Suppressor macrophage treated with lipopolysaccharide for 1 hour (primary cell): ENCODE measurements at regions not wholly inside any gene's neighbourhood (a gene's known extent, or its start where the extent isn't known, plus 50 kb on each side); places are given as distances from the start of the nearest gene placed in this dataset.
"Not testable (repeated sequence)": the region's sequence is repeated elsewhere in the genome, so short reads cannot be mapped to it uniquely, and the experiment has no call there.

Source experiments
- DNase-seq, 3 donors: peaks; one replicate each; pipeline ENCODE4 v3.0.0-alpha.2; 2020 to 2022

DNA sequence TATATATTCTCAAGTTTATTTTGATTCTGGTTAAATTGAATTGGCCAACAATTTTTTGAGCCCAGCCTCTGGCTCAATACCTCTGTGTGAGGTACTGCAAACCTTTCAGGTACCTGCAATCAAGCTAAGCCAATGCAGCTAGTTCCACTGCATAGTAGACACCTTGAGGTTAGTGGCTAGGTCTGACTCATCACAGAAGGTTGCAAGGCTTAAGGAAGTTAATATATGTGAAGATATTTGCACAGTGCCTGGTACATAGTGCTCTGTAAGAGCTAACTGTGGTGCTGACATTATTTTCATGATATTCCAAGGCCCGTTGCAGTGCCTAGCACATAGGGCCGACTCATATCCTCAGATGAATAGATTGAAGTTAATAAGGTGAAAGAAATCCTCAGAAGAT is 330.5 kb upstream of the KAZN start:
- DNase-seq, result no peak

DNA sequence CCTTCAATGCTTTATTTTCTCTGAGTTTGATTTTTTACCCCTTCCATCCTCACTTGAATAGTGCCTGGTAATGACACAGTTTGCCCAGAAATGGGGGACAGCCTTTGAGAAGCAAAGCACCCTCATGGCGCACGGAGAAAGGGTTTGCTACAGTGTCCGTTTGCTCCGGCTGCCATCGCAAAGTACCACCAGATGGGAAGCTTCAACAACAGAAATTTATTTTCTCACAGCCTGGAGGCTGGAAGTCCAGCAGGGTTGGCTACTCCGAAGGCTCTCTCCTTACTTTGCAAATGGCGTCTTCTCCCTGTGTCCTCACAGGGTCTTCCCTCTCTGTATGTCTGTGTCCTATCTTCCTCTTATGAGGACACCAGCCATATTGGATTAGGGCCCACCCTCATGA is 327.7 kb upstream of the KAZN start:
- no peak for DNase-seq

DNA sequence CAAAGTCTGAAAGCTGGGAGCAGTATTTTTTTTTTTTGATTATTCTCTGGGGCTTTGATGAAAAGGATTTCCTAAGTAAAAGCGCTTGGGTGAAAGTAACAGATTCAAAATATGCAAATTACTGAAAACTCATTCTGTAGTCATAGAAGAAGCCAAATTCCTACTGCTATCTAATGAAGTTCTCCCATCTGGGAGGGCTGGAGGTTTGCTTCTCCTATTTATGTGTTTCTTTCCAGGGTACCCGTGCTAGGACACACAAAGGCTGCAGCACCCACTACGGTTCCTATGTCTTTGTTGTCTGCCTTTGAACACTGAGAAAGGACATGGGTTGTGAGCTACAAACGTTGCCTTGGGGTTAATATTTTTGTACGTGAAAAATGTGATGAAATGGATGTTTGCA is 324.7 kb upstream of the KAZN start:
- no peak for DNase-seq

DNA sequence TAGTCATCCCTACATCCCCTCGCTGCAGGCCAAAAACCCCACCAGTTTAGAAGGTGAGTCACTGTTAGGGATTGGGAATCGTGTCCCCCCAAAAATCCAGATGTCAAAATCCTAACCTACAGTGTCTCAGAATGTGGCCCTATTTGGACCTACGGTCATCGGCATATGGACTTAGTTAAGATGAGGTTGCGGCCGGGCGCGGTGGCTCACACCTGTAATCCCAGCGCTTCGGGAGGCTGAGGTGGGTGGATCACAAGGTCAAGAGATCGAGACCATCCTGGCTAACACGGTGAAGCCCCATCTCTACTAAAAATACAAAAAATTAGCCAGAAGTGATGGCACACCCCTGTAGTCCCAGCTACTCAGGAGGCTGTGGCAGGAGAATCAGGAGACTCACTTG is 318.6 kb upstream of the KAZN start:
- not testable (repeated sequence) for DNase-seq

DNA sequence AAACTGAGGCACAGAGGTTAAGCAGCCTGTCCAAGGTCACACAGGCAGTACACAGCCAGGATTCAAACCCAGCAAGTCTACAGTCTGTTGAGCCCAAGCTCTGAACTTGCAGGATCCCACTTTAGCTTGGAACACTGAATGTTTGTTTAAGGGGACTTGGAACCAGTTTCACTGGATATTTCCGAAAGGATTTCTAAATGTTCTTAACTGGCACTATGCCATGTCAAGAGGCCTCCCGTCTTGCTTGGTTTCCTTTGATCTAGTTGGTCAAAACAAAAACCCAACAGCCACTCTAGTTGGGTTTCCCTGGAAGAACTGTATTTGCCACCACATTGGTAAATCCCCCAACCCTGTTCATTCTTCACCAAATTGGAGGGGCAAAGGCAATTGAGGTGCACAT is 317.6 kb upstream of the KAZN start:
- DNase-seq, result no peak

DNA sequence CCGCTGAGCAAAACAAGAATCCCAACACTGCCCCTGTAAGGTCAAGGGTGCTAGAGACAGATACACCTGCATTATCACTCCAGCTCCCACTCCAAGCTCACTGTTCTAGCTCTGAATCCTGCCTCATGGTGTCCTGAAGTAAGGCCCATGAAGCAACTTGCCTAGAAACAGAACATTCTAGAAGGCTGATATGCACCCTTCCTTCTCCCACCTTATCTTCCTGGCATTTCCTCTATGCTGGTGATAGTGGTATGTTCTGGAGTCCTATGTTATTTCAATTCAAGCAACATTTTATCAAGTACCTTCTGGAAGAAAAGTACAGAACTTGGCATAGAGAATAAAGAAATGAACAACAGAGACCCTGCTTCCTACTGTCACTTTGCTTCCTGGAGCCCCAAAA is 317.1 kb upstream of the KAZN start:
- no peak for DNase-seq

DNA sequence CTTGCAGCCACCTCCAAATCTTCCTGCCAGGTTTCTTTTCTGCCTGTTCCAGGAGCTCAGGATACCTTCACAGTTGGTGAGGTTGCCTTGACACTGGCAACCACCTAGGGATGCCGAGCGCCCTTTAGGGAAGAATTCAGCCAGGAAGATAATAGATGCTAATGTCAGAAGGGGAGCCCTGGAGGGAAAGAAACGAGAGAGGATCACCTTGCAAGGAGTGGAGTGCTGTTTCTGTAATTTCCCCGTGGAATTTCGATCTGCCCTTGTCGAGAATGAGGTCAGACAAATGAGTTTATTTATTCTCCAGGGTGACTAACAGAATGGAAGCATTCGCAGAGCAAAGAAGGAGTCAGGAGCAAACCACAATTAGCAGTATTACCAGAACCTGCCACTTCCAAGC is 315.8 kb upstream of the KAZN start:
- DNase-seq, result no peak

DNA sequence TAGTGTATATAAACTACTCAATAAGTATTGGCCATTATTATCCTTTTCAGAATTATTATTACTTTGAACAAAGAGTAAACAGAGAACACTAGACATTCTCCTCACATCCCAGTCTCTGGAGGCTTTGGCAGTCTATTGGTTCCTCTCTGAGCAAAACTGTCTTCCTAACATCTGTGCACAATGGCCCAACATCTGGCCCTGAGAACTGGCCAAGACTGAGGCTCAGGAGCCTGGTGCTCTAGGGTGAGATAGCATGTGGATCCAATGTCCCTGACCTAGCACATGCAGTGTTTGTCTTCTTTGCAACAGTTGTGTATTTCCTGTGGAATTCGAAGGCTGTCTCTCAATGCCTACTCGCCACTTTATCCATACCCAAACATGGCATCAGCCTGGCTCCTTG is 313.2 kb upstream of the KAZN start:
- no peak for DNase-seq

DNA sequence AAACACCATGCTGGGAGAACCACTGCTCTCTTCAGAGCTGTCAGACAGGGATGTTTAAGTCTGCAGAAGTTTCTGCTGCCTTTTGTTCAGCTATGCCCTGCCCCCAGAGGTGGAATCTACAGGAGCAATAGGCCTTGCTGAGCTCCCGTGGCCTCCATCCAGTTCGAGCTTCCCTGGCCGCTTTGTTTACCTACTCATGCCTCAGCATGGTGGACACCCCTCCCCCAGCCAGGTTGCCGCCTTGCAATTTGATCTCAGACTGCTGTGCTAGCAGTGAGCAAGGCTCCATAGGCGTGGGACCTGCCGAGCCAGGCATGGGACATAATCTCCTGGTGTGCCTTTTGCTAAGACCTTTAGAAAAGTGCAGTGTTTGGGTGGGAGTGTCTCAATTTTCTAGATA is 307.3 kb upstream of the KAZN start:
- not testable (repeated sequence) for DNase-seq

DNA sequence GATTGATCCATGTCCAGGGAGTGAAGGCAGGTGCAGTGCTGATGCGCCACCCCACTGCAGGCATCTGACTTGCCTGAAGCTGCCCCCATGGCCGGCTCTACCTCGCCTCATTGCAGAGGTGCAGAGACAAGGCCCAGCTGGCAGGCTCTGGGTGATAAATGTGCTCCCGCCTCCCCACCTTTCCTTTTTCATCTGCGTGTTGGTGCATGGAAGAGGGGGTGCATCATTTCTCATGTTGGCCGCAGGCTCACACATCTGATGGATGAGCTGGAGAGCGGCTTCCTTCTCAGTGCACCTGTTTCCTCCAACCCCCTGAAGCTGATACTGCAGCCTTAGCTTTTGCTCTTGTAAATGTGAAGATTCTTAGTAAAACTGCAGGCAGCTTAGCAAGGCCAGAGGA is 306.0 kb upstream of the KAZN start:
- DNase-seq, result no peak

DNA sequence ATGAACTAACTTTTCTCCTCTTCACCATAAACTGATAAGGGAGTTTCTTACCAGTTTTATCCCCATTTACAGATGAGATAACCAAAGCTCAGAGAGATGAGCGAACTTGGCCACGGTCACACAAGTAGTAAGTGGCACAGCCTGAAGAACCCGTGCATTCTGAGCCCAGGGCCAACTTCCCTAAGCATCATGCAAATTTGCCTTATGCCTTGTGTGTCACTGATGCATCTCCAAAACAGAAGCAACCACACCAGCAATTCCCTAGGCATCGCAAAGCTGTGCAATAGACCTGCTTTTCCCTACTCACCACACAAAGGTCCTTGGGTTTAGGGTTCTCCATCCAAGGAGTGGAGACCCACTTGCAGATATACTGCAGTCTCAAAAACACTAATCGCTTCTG is 304.5 kb upstream of the KAZN start:
- DNase-seq, result no peak

DNA sequence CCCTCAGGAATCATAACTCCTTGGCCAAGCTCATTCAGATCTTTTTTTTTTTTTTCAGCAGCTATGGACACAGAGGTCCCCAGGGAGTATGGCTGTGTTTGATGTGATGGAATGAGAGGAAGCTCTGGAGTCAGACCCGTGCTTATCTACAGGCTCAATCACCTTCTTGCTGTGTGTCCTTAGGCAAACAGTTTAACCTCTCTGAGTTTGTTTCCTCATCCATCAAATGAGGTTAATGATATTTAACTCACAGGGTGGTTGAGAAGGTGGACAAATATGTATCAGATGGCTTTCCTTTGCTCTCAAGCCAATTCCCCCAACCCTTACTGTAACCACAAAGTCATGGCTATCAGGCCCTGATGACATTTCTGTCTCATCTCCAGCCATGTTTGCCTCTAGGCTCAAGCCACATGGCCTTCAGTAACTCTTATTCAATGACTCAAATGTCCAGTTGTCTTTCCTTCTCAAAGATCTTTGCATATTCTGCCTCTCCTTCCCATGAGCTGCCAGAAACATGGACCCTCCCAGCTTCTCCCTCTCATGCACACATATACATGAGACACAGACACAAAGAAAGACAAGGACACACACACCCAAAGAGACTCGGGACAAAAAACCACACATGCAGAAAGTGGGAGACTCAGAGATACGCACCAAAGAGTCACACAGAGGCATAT is 303.5 kb upstream of the KAZN start:
- no peak for DNase-seq

DNA sequence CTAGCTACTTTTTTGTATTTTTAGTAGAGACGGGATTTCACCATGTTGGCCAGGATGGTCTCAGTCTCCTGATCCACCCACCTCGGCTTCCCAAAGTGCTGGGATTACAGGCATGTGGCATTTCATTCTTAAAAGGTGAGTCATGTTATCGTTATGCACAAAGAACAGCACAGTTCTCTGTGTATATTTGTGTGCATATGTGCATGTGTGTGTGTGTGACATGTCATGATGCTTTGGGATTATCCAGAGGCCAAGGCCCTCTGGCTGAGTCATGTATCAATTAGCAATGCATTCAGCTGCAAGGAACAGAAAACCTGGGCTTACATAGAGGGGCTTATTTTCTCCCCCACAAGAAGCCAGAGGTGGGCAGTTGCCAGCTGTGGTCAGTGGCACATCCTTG is 301.7 kb upstream of the KAZN start:
- no peak for DNase-seq

DNA sequence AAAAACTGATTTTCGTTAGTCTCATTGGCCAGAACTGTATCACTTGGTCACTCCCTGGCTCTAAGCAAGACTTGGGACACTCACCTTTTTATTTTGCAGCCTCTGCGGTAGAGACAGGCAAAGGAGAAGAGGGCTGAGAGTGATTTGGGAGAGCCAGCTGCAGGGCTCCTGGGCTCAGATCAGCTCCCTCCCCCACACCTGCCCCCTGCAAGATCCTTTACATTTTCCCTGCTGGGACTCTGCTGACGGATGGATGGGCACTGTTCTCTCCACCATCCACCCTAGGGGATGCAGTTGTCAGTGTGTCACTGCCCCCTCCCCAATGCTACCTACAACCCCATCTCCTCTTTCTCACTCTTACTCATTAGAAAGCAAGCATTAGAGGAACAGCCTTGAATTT is 301.1 kb upstream of the KAZN start:
- no peak for DNase-seq

DNA sequence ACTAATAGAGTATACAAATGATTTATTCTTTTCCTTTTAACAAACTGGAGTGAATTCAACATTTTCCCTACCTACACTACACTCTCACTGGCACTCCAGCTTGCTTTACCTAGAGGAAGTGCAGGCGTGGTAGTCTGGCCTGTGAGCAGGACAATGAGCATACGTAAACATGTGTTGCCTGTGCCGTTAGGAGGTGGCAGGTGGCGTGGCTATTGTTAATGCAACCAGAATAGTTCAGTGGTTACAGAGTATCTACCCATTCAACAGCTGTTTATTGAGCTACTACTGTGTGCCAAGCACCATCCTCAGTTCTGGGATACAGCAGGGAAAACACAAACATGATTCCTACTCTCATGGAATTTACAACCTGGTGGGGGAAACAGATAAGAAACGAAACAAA is 299.7 kb upstream of the KAZN start:
- DNase-seq, result no peak

DNA sequence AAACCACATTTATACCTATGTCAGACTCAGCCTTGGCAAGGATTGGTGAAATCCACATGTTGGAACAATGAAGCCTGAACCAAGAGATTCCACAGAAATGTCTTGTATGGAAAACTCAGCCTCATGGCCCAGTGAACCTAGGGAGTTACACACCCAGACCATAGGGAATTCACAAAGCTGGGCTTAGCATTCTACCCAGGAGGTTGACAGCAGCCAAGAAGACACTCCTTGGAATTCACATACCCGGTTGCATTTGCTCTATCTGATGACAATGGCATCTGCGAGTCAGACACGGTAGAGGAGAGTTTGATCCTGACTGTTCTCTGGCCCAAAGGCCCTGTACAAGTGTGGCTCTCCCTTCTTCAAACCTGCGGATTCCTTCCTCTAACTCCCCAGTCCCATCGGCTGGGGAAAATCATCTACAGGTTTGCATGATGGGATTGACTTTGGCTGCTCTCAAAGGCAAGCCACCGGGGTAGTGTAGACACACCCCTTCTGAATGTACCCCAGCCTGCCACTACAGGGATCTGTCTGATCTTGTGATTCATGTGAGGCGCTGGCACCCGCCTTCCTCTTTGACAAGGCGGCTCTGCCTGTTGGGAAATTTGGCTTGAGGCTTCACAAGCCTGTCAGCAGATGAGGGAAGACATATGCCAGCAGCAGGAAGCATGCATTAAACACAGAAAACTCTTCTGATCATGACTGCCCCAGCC is 297.3 kb upstream of the KAZN start:
- no peak for DNase-seq

DNA sequence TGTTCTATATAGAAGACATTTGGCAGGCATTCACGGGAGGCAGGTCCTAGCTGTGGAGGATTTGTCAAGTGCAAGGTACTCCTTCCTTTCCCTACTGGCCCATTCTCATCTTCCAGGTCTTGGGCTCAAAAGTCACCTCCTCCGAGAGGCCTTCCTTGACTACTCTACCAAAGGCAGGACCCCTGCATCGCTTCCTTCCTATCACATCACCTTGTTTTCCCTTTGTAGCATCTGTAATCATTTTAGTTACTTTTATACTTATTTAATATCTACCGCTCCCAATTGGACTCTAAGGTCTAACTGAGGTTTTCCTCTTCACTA is 296.8 kb upstream of the KAZN start:
- no peak for DNase-seq

DNA sequence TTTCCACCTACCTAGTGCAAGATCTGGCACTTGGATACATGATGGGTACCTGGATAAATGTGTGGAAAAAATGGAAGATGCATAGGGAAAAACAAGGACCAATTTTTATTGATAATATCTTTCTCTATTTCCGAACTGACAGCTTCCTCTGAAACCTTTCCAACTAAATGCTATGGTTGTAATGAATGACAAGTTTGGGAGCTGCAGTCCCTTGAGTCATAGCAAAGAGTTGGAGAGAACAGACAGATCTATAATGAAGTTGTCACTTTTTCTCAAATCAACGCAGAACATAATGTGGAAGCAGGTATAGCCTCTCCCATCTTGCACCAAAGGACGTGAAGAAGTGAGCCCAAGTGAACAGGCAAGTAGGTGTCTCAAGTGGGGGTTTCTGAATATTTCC is 296.5 kb upstream of the KAZN start:
- no peak for DNase-seq

DNA sequence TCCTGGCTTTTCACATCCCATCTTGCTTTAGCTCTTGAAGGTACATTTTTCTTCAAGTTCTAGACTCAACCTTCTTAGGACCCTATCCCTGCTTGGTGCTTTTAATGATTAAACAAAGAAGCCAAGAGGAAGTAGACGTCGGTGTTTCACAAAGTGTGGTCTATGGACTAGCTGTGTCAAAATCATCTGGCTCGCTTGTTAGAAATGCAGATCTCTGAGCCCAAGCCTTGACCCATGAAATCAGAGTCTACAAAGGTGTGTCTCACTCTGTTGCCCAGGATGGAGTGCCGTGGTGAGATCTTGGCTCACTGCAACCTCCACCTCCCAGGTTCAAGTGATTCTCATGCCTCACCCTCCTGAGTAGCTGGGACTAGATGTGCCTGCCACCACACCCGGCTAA is 295.5 kb upstream of the KAZN start:
- no peak for DNase-seq

DNA sequence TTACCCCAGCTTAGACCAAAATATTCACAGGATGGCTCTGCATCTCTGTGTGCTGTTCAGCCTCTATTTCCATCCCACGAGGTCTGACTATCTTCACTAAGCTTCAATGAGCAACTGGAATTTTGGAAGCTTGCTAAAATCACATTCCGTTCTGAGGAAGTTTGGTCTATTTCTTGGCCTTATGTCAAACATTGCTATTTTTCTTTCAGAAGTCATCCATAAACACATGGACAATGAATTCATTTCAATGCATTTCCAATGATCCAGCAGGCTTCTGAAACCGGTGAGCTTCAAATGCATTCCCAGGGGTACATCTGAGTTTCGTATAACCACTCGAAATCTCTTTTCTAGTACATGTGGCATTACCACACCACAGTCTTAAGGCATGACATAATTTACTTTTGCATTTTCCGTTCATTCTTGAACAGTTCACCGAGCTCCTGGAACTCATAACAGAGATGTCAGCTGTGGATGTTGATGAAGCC is 294.1 kb upstream of the KAZN start:
- DNase-seq, result no peak

DNA sequence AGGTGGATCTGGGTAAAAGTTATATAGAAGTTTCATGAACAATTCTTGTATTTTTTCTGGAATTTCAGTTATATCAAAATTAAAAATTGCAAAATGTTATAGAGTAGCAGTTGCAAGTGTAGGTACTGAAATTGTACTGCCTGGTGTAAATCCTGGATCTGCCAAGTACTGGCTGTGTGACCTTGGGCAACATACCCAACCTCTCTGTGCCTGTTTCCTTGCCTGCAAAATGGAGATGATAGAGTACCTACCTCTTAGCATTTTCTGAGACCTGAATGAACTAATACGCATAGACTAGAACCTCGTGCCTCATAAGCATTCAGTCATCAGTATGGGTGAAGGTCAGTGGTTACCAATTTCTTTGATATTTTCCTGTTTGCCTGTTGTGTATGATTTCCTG is 290.0 kb upstream of the KAZN start:
- DNase-seq, result no peak

DNA sequence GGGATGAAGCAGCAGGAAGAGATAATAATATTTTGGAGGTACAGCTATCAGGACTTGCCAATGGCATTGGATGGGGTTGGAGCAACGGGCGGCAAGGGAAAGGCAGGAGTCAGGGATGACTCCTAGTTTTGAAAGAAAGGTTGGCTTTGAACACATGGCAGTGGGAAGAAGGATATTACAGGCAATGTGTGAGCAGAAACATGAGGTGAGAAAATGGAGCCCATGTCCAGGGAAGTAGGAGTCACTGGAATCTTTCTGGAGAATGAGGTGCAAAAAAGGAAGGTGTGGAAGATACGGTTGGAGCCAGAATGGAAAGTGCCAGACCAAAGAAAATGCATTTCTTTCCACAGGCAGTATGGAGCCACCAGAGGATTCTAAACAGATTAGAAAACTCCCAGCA is 288.5 kb upstream of the KAZN start:
- DNase-seq, result no peak

DNA sequence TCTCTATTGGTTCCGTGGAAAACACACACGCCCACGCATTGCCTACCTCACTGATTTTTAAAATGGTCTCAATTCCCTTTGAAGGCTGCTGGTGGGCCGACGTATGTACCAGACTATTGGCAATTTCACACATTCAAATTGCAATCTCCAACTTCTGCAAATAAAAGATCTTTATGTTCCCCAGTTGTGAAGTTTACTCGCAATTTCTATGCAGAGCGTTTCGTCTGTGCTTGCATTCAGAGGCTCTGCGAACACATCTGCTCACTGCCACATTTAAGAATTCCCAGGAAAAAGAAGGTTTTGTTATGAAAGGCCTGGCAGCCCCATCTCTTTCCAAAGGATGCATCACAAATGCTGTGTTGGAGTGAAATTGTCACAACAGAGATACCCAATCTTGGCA is 288.0 kb upstream of the KAZN start:
- no peak for DNase-seq

DNA sequence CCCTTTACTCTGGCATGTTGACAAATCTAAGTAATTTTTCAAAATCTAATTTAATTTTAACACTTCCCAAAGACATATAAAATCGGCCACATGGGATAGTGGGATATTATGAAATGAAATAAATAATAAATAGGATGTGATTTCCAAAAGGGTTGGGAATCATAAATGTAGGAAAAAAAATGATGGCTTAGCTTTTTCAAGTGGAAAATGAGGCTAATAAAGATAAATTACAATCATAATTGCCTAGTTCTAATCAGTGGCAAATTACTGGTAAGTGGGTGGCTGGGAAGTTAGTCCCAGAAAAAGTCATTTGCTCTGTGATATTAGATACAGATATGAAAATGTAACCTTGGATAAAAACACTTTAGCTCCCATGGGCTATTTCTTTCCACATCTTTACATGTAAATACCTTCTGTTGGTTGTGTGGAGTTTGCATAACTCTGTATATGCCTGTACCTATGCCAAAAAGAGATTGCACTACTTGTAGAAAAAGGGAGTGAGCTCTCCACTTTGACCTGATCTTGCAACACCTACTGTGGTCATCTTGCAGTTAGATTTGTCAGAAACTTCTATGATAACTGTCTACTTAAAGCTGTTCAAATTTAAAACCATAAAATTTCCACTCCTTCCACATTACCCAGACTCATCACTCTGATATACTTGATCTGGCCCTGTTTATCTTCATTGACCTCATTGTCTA is 284.6 kb upstream of the KAZN start:
- no peak for DNase-seq

DNA sequence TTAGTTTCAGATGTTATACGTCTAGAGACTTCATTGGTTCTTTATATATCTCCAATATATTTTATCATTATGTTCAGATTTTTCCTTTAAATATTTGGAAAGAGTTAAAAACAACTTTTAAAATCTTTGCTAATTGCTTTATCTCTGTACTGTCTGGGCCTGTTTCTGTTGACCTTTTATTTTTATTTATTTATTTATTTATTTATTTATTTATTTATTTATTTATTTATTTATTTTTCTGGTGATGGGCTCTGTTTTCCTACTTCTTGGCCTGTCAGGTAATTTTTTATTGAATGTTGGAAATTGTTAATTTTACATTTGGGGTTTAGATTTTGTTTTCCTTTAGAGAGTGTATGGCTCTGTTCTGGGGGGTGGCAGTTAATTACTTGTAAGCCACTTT is 279.7 kb upstream of the KAZN start:
- DNase-seq, result no peak
